Kidney epithelial cell (primary cell): ENCODE measurements at regions not wholly inside any gene's neighbourhood (a gene's known extent, or its start where the extent isn't known, plus 50 kb on each side); places are given as distances from the start of the nearest gene placed in this dataset.

Experiments
- DNase-seq: peaks from one replicate; pipeline ENCODE4 v3.0.0-alpha.2; 2010; ENCODE audit warnings: low read depth
- H3K27me3 ChIP-seq: 2 replicates; pipeline ENCODE4 v1.6.0; 2011; ENCODE audit warnings: low read length; ENCODE audit not compliant: control insufficient read depth, insufficient read depth
- H3K36me3 ChIP-seq: 2 replicates; pipeline ENCODE4 v1.5.1; 2011; ENCODE audit warnings: low read length; ENCODE audit not compliant: control insufficient read depth, insufficient read depth
- H3K4me3 ChIP-seq: 2 replicates; pipeline ENCODE4 v1.5.1; 2011; ENCODE audit warnings: low read depth, mild to moderate bottlenecking, control low read depth, low read length
- CTCF ChIP-seq: IDR thresholded peaks from 2 replicates; pipeline ENCODE4 v1.5.1; 2011; ENCODE audit warnings: mild to moderate bottlenecking, moderate library complexity, low read length, control low read depth, inconsistent platforms; ENCODE audit not compliant: insufficient read depth, poor library complexity, severe bottlenecking

- no peak overlapping the region for H3K4me3 ChIP-seq
- H3K36me3 ChIP-seq = no peaks in the 10 kb centered on the region
- no peaks in the 10 kb centered on the region for H3K27me3 ChIP-seq
- TF ChIP-seq CTCF = no peak
- DNase-seq = no peak
These were observed 225.1 kb downstream of the TBX18 start for GRCh38 chr6:84539122-84539856.

- H3K36me3 ChIP-seq = no peaks in the 10 kb centered on the region
- TF ChIP-seq CTCF = no peak
- H3K27me3 ChIP-seq = no peaks in the 10 kb centered on the region
- no peak overlapping the region for H3K4me3 ChIP-seq
- DNase-seq = no peak
These were observed 227.3 kb downstream of the TBX18 start for GRCh38 chr6:84536885-84537638.

GRCh38 chr6:84528201-84528600 is 236.2 kb downstream of the TBX18 start:
- no peak for TF ChIP-seq CTCF
- Histone ChIP-seq H3K27me3 (no peaks in the 10 kb centered on the region), H3K4me3 (no peak overlapping the region)

GRCh38 chr6:84526631-84527030 is 237.8 kb downstream of the TBX18 start:
- DNase-seq = no peak
- H3K36me3 ChIP-seq = no peaks in the 10 kb centered on the region
- no peak for TF ChIP-seq CTCF

More at GRCh38 chr6:84528201-84528600, 236.2 kb downstream of the TBX18 start:
- no peak for DNase-seq
- H3K36me3 ChIP-seq = no peaks in the 10 kb centered on the region

GRCh38 chr6:84525907-84526306 is 238.5 kb downstream of the TBX18 start:
- no peak for TF ChIP-seq CTCF
- no peaks in the 10 kb centered on the region for H3K27me3 ChIP-seq
- no peak for DNase-seq
- H3K4me3 ChIP-seq = no peak overlapping the region
- H3K36me3 ChIP-seq = no peaks in the 10 kb centered on the region

More at GRCh38 chr6:84526631-84527030, 237.8 kb downstream of the TBX18 start:
- no peak overlapping the region for H3K4me3 ChIP-seq
- no peaks in the 10 kb centered on the region for H3K27me3 ChIP-seq

- Histone ChIP-seq H3K4me3 (no peak overlapping the region), H3K27me3 (no peaks in the 10 kb centered on the region), H3K36me3 (no peaks in the 10 kb centered on the region)
- DNase-seq = no peak
- no peak for TF ChIP-seq CTCF
These were observed 239.8 kb downstream of the TBX18 start for GRCh38 chr6:84524636-84525035.
